ENCODE measurements at regions not wholly inside any gene's neighbourhood (a gene's known extent, or its start where the extent isn't known, plus 50 kb on each side); places are given as distances from the start of the nearest gene placed in this dataset.
"Not testable (repeated sequence)": the region's sequence is repeated elsewhere in the genome, so short reads cannot be mapped to it uniquely, and the experiment has no call there.

DNA sequence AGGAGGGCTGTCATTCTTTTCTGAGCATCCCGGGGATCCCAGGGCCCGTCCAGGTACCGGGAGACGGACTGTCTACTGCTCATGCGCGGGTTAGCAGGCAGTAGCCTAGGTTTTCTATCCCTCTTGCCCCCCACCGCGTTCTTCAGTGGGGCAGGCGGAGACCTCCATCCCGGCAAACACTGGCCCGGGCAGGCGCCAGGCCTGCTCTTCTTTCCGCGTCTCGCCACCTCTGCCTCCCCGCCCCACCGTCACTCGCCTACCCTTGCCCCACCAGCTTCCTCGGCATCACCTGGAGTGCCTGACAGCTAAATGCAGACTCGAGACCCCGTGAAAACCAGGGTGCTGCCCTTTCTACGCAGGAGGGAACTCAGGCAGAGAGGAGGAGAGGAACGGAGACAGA is 1937.7 kb upstream of the DEFB115 start:
- DNase-seq (ENCODE audit: low read depth in 4 of 4, low spot score in 1 of 4), result no peak

DNA sequence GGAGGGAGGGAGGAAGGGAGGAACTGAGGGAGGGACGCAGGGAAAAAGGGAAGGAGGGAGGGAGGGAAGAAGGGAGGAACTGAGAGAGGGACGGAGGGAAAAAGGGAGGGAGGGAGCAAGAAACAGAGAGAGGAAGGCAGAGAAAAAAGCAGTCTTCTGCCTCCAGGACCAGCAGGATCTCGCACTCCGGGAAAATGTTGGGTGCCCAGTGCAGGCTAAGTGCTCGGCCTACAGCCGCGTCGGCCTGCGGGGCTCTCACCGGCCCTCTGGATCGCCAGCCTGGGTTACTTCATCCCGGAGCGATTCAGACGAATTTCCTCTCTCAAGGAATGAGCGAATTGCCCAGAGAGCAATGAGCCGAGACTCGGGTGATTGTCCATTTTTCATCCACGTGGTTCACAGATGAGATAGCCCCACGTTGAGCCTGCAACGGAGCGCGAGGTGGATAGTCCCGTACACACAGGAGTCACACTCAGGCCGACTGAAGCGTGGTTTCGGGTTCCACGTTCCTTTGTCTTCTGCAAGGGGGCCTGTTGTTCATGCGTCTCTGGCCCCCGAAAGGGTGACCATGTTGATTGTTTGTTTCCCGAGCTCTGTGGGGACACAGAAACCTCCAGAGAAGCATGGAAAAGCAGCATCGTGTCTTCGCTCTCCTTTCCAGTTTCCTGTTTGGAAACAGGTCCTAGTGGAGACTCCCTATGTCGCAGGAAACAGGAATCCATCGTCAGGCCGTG is 1937.1 kb upstream of the DEFB115 start:
- not testable (repeated sequence) for DNase-seq (ENCODE audit: low read depth in 4 of 4, low spot score in 1 of 4)

GRCh38 chr20:29323631-29324515 is 1933.6 kb upstream of the DEFB115 start:
- not testable (repeated sequence) for DNase-seq (ENCODE audit: low read depth in 4 of 4, low spot score in 1 of 4)

- not testable (repeated sequence) for DNase-seq (ENCODE audit: low read depth in 4 of 4, low spot score in 1 of 4)
These were observed 1932.8 kb upstream of the DEFB115 start for GRCh38 chr20:29324516-29325303.

GRCh38 chr20:29325304-29325640 is 1932.2 kb upstream of the DEFB115 start:
- DNase-seq (ENCODE audit: low read depth in 4 of 4, low spot score in 1 of 4), result no peak

GRCh38 chr20:29325781-29326180 is 1931.7 kb upstream of the DEFB115 start:
- DNase-seq (ENCODE audit: low read depth in 4 of 4, low spot score in 1 of 4), result not testable (repeated sequence)

GRCh38 chr20:29326376-29327070 is 1930.9 kb upstream of the DEFB115 start:
- no peak for DNase-seq (ENCODE audit: low read depth in 4 of 4, low spot score in 1 of 4)

DNA sequence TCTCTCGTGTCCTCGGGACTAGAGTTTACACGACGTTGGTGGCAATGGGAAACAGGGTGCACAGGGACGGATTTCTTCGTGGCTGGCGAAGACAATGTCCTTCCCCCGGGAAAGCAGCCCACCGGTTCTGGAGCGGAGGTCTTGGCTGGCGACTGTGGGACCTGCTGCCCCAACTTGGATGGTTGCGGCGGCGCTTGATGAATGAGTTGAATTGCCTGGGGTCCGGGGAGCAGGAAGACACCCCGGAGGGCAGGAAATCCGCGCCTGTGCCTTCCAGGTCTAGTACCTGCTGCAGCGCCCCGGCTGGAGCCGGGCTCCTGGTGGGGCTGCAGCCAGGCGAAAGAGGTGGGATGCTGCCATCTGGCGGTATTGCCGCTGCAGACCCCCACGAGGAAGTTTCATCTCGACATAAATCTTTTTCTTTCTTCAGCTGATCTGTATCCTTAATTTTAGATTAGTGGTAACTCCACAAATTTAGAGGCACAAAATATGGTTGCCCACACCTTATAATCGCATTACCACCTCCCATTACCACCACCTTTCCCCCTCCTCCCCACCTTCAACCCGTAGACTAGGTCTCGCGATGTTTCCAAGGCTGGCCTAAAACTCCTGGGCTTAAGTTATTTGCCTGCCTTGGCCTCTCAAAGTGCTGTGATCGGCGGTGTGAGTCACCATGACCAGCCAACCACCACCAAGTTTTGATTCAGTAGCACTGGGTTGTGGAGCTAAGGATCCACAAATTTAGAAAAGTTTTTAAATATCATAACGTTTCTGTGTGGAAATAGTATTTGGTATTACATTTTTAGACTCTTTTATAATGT is 1929.7 kb upstream of the DEFB115 start:
- DNase-seq (ENCODE audit: low read depth in 4 of 4, low spot score in 1 of 4), result not testable (repeated sequence)

DNA sequence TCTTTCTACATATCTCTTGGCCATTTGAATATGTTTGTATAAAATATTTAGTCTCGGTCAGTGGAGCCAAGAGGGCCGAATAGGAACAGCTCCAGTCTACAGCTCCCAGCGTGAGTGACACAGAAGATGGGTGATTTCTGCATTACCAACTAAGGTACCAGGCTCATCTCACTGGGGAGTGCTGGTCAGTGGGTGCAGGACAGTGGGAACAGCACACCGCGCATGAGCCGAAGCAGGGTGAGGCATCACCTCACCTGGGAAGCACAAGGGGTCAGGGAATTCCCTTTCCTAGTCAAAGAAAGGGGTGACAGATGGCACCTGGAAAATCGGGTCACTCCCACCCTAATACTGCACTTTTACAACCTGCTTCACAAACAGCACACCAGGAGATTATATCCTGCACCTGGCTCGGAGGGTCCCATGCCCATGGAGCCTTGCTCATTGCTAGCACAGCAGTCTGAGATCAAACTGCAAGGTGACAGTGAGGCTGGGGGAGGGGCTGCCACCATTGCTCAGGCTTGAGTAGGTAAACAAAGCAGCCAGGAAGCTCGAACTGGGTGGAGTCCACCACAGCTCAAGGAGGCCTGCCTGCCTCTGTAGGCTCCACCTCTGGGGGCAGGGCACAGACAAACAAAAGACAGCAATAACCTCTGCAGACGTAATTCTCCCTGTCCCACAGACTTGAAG is 1926.9 kb upstream of the DEFB115 start:
- DNase-seq (ENCODE audit: low read depth in 4 of 4, low spot score in 1 of 4), result not testable (repeated sequence)

GRCh38 chr20:29349836-29350235 is 1907.6 kb upstream of the DEFB115 start:
- DNase-seq (ENCODE audit: low read depth in 4 of 4, low spot score in 1 of 4), result no peak

DNA sequence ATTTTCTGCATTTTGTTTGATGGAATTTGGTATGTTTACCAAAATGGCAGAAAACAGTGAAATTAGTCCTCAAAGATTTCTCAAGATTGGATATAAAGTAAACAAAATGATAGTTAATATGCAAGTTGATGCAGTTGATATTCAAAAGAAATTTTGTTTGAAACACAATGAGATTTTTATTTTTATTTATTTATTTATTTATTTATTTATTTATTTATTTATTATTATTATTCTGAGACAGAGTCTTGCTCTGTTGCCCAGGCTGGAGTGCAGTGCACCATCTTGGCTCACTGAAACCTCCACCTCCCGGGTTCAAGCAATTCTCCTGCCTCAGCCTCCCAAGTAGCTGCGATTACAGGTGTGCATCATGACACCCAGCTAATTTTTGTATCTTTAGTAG is 1881.5 kb upstream of the DEFB115 start:
- not testable (repeated sequence) for DNase-seq (ENCODE audit: low read depth in 4 of 4, low spot score in 1 of 4)

DNA sequence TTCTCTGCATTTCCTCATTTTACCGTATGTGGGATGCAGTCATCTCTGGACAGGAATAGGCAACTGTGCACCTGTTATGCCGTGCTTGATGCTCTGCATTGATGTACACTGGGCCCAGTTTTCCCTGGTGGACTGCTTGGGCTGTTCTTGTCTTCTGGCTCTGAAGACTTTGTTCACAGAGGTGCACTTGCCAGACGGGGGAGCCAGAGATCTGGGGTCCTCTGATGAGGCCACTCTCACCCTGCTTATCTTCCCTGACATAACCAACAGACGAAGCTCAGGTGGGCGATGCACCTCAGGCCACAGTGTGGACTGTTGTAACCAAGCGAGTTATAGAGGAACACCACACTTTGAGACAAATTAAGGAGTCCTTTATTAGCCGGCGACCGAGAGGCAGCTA is 1864.6 kb upstream of the DEFB115 start:
- DNase-seq (ENCODE audit: low read depth in 4 of 4, low spot score in 1 of 4), result not testable (repeated sequence)

DNA sequence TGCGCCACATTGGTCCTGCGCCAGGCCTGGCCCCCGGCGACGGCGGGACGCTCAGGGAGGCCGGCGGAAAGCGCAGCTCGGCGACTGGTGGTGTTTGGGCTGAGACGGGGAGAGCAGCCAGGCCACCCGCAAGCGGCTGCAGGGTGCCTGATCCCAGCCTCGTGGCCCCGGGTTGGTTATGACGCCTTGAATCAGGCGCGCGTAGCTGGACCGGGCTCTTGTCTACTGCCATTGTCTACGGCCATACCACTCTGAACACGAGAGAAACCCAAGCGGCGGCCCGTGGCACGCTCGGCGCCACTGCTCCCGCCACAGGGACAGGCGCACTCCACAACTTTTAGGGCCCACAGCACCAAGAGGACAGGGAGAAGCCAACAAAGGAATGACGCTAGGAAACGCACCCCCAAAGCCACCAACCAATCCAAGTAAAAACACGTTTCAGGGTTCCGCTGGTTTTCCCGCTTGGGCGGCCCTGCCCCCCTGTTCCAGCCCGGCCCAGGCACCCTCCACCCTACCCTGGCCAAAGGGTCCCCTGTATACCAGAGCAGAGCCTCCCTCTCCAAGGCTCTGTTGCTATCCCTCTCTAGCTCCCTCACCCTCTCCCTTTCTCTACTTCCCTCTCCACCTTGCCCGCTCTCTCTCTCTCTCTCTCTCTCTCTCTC is 1849.3 kb upstream of the DEFB115 start:
- no peak for DNase-seq (ENCODE audit: low read depth in 4 of 4, low spot score in 1 of 4)

- not testable (repeated sequence) for DNase-seq (ENCODE audit: low read depth in 4 of 4, low spot score in 1 of 4)
These were observed 1848.8 kb upstream of the DEFB115 start for GRCh38 chr20:29408707-29409106.

DNA sequence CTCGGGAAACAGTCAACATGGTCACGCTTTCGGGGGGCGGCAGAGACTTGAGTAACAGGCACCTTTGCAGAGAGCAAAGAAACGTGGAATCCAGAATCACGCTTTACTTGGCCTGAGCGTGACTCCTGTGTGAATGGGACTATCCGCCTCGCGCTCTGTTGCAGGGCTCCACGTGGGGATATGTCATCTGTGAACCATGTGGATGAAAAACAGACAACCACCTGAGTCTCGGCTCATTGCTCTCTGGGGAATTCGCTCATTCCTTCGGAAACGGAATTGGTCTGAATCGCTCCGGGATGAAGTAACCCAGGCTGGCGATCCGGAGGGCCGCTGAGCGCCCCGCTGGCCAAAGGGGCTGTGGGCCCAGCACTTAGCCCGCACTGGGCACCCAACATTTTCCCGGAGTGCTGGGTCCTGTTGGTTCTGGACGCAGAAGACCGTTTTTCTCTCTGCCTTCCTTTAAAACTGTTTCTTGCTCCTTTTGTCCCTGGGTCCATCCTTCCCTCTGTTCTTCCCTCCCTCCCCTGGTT is 1848.2 kb upstream of the DEFB115 start:
- DNase-seq (ENCODE audit: low read depth in 4 of 4, low spot score in 1 of 4), result not testable (repeated sequence)

DNA sequence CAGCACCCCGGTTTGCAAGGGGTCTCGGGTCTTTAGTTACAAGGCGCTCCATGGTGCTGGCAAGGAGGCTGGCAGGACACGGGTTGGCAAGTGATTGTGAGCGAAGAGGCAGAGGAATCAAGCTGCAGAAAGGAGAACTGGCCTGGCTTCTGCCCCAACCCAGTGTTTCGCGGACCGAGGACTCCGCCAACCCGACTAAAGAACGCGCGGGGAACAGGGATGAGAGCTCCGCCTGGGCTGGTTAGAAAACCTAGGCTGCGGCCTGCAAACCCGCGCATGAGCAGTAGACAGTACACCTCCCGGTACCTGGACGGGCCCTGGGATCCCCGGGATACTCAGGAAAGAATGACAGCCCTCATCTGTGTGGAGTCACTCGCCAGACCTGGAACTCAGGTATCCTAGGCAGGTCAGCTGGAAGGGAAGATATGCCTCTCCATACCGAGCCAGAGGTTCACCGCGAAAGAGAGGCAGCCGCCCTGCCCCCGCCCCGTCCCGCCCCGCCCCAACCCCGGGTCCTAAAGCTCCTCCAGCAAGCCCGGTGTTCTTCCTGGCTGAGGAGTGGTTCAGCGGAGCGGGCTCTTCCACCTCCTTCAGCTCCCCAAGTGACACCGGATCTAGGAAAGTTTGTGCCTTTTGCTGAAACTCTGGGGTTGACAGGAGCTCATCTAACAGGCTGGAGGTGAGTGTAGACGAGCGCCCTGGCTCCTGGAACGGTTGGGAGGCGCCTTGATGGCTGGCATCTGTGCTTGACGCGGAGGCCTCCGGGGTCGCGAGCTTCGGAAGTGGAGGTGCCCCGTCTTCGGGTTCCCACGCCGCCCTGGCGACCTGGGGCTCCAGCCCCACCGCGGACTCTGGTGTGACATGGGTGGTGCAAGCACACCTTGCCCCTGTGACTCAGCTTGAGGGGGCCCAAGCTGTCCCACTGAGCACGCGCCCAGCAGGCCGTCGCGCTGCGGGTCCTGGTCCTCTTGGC is 1847.3 kb upstream of the DEFB115 start:
- DNase-seq (ENCODE audit: low read depth in 4 of 4, low spot score in 1 of 4), result no peak

DNA sequence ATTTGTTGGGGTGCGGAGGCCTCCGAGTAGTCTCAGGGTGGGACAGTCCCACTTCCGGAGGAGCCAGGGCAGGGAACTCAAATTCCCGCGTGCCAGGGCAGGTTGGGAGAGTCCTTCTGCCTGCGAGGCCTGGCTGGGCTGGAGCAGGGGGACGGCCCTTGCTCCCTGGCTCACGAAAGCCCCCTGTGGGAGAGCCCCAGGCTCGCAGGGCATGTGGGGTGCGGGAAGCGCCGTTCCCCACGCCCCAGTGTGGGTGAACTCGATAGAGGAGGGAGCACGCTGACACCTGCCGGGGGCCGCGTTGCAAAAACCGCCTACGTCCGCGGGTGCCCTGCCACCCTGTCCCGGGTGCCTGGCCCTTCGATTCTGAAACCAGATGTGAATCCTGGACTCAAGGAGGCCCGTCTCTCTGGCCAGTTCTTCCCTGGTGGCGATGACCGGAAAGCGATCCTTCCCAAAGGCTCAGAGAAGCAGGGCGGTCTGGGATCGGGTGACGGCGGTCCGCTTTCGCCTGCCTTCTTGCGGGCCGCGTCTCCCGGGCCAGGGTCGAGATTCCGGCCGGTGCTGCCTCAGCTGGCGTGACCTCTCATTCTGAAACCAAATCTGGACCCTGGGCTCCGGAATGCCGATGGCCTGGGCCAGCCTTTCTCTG is 1846.5 kb upstream of the DEFB115 start:
- no peak for DNase-seq (ENCODE audit: low read depth in 4 of 4, low spot score in 1 of 4)

Data from stimulated activated CD4-positive, alpha-beta T cell treated with anti-CD3 and anti-CD28 coated beads, Interleukin-1b, Interleukin-23, amount 100 ng/mL, for 24 hours (primary cell).